HG03558 (cell line): ENCODE measurements at regions not wholly inside any gene's neighbourhood (a gene's known extent, or its start where the extent isn't known, plus 50 kb on each side); places are given as distances from the start of the nearest gene placed in this dataset.
A peak's percentile ranks its signal among the peaks of the same experiment; 100 is the strongest.

Experiments used
- ATAC-seq: cut with Tn5 transposase; IDR thresholded peaks from one replicate; pipeline ENCODE4 v1.9.1; 2021; ENCODE audit warnings: moderate number of reproducible peaks; ENCODE audit not compliant: unreplicated experiment; ENCODE audit errors: extremely low read depth

DNA sequence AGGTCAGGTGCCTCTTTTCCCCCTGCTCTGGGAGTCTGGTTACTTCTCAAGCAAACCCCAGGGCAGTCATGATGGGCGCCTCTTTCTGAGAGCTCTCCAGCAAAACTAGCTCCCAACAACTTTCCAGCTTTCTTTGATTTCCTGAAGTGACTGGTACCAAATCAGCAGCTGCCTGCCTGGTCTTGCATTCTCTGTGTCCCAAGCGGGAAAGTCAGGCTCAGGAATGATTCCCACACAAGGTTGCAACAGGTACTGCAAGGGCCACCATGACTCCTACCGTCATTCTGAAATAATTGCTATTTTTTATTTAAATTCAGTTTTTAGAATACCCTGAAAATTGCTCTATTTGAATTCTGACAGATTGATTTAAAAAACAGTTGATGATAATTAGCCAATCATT is 658.7 kb downstream of the SQOR start:
- no peak for ATAC-seq

DNA sequence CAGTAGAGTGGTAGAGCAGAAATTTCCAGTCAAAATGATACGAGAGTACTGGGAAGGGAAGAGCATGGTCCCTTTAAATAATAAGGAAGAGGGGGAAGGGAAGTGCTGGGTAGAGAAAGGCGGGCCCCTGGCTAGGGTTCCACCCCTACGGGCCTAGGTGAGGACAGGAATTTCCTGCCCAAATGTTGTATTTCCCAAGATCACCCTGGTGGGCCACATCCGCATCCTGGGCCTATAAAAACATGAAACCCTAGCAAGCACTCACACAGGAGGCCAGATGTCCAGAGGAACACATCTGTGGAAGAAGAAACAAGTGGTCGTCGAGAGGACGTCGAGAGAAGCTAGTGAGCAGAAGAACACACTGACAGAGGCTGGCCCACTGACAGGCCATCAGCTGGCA is 661.2 kb downstream of the SQOR start:
- ATAC-seq, result no peak

DNA sequence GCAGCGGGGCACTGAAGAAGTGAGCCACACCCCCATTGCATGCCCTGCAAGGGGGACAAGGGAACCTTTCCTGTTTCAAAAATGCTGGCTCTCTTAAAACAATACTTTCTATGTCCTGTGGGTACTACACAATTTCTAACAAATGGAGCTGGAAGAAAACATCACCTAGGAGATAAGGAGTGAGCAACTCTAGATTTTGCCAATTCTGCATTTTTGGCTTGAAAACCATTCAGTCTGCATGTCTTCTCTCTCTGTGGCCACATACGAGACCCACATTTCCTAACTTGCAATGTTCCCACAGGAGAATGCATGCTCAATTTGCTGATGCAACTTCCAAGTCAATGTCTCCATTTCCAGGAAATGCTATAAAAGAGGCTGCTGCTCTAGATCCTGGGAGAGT is 662.0 kb downstream of the SQOR start:
- no peak for ATAC-seq

GRCh38 chr15:46297766-46298165 is 662.9 kb downstream of the SQOR start:
- ATAC-seq, result peak; percentile 73

- no peak for ATAC-seq
Measured at GRCh38 chr15:46300716-46301115, 665.9 kb downstream of the SQOR start.

DNA sequence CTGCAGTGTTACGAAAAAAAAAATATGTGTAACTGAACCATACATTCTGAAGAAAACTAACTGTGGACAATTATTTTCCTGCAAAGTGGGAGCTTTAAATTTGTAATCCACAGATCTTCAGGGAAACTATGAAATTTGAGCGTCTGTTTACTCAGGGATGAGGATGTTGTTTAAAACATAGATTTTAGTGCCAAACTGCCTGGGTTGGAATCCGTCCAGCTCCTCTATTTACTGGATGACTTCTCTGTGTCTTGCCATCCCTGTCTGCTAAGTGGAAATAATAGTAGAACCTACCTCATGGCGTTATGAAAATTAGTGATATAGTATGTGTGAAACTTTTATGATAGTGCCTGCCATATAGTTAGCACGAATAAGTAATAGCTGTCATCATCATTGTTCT is 666.5 kb downstream of the SQOR start:
- no peak for ATAC-seq

DNA sequence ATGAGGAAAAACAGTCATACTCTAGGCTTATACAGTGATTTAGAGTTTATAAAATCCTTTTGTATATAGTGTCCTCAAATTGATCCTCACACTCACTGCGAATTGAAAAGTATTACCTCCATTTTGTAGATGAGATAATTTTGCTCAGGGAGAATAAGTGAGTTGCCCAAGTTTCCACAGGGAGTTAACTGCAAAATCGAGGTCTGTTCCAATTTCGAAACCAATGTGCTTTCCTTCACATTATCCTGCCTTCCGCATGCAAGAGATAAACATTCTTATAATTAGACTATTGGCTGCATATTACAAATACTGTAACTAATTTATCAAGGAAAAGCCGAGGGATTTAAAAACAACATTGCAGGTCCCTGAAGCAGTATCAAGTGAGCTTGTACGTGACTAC is 667.0 kb downstream of the SQOR start:
- no peak for ATAC-seq

DNA sequence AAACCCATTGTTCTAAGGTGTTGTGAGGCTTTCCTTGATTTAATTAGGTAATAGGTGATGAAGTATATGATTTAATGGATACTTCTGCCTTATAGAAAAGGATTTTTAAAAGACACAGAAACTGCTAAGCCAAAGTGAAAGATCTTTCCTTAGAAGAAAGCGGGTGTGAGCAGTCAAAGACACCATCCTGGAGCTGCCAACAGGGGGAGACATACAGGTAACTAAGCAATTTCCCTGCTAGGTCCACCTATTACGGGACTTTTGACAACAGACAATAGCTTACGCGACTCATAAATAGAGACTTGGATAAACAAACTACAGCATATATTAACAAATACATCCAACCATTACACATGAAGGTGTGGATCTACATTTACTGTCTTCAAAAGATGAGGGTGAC is 669.5 kb downstream of the SQOR start:
- no peak for ATAC-seq

DNA sequence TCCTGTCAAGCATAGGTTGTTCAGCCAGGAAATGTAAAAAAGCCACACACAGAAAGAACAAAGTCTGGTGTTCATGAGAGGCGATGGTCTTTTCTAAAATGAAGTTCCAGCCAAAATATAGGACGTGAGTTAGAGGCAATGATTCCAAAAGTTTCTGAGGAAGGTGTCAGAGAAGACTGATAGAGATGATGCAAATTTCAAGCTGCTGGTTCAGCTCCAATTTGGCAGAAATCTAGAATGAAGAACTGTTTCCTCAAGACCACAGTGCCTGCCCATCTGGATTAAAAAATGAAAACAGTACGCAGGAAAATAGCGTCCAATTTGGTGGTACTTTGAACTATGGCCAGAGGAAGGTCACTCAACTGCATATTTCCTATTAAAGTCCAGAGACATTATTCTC is 672.9 kb downstream of the SQOR start:
- no peak for ATAC-seq

DNA sequence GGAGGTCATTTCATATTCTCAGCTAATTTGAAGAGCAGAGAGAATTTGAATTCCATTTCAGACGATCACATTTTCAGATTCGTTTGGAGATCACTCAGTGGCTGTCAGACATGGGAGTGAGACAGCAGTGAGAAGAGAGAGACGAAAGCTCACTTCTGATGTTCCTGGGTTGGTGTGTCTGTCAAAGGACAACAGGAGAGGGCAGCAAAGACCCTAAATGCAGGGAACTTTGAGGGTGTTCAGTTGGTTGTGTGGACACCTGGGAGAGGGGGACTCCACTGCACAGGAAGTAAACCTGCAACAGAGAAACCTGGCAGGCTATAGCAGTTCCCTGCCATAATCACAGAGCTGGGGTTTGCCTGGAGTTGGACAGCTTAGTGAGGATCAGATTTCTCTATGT is 675.1 kb downstream of the SQOR start:
- no peak for ATAC-seq

DNA sequence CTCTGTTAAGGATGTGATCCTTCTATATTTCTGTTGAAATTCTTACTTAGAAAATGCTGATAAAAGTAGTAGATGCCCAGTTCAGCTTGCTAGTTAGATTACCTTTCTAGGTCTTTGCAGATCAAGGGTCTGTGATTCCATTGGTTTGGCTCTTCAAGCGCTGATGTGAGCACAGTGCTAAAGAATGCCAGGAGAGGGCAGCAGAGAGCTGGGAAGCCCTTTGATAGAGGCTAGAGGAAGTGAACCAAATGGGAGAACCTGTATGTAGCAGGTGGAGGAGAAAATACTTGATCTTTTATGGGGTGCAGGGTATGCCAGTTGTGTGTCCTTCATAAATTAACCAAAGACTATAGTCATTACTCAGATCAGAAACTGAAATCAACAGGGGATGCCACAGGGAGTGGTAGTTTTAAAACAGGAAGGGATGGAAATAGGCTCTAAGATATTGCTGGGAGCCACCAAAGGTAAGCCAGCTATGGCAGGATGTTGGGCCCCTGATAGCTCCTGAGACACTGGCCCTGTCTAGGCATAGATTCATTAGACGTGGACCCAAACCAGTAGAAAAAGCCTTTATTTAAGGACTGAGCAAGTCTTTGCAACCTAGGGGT is 677.4 kb downstream of the SQOR start:
- ATAC-seq, result peak; percentile 93

GRCh38 chr15:46315434-46315833 is 680.6 kb downstream of the SQOR start:
- ATAC-seq, result no peak

DNA sequence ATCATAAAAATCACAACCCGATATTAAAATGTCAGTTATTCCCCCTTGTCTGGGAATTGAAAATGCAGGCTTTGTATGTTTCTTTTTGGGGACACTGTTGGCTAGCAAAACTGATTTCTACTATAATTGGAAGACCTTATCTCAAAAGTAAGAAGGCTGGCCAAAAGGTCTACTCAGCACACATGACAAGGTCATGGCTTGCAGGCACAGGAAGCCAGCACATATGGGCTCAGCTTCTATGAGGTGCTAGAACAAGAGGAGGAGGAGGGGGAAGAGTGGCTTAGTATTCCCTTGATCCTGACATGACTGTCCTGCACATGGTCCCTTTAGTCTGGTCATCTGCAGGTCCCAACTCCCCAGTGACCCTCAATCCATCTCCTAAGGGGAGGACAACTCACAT is 681.2 kb downstream of the SQOR start:
- no peak for ATAC-seq

GRCh38 chr15:46317029-46317428 is 682.2 kb downstream of the SQOR start:
- no peak for ATAC-seq

DNA sequence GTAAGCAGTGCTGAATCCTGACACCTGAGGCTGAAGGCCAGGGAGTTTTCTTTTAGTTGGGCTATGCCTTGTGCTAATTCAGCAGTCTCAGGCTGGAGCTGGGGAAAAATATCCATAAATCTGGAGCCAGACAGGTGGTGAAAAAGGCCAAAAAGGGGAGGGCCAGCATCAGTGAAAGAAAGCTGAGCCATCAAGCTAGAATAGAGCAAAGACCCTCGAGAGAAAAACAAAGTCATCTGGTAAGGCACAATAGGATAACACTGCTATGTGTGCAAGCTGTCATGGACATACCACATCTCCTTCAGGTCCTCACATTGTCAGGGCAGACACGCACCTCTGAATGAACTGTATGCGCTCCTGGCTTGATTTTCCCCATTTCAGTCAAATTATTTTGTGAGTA is 687.9 kb downstream of the SQOR start:
- ATAC-seq, result no peak

DNA sequence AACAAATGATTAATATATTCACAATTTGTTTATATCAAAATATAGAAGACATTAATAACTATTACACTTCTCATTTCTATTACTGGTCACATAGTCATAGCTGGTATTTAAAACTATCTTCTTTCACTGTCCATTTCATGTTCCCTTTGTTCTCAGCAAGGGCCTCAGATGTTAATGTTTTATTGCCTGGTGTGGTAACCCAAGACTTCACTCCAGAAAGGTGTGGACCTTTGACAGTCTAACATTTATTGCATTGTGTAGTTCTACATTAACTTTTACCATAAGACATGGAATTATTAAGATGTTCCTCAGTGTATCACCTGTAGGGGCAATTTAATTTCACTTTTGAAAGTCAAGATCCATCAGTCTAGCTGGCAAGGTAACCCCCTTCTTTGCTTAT is 691.3 kb downstream of the SQOR start:
- ATAC-seq, result no peak

GRCh38 chr15:46328821-46329220 is 694.0 kb downstream of the SQOR start:
- no peak for ATAC-seq

GRCh38 chr15:46329876-46330275 is 695.0 kb downstream of the SQOR start:
- no peak for ATAC-seq

DNA sequence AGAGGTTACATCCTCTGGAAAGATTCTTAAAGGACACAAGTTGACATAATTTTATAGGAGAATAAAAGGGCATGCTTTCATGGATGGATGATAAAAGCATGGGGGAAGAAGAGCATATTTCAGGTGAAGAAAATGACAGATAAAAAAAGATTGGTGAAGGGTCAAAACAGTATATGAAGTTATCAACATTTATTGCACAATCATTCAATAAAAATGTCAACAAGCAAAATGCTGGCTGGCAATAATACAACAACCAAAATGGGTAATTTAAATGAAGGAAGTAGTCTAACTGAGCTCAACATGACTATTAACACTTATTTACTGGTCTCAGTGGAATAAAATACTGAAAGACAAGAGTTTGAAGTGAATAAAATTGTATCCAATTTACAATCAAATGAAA is 696.7 kb downstream of the SQOR start:
- no peak for ATAC-seq

DNA sequence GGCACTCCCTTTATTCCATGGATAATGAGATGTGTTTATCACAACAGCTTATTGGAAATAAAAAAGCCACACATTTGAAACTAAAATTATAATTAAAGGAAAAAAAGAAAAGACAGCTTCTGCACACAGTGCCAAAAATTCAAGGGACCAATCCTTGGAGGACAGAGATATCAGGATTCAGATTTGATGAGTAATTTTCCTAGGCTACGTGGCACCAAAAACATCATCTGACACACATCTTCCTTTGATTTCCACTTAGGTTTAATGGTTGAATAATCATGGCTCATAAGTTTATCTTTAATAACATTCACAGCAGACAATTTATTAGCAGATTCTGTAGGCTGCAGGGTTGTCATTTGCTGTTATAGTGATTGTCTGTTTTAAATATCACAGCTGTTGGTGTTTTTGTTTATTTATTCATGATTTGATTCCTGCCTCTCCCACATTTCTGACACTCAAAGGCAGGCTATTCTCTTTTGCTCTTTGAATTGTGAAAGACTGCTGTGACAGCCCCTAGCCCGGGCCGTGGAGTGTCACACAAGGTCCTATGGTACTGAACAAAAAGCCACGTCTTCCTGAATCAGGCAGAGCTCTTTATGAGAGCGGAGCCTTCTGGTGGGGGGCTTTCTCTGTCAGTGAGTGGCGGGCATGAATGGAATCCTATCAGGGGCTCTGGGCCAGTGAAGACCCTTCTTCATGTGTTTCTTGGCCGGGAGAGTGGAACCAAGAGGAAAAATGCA is 708.5 kb downstream of the SQOR start:
- no peak for ATAC-seq

GRCh38 chr15:46344115-46344724 is 709.4 kb downstream of the SQOR start:
- no peak for ATAC-seq

GRCh38 chr15:46344915-46345314 is 710.1 kb downstream of the SQOR start:
- ATAC-seq, result no peak
